ENCODE measurements at regions not wholly inside any gene's neighbourhood (a gene's known extent, or its start where the extent isn't known, plus 50 kb on each side); places are given as distances from the start of the nearest gene placed in this dataset.

DNA sequence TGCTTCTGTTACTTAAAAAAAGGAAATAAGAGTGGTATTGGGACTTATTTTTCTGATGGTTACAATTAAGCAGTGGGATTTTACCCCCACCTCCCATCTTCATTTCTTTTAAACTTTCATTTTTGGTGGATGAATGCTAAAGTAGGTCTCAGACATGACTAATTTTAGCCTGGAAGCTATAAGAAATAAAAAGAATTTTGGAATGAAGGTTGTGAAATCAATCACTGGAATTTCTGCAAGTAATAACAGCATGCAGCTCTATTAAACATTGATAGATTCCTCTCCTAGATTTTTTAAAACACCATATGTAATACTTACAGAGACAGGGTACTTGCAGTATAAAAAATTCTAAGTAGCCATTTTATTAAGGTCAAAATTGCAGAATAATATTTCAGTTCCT lies 164.2 kb upstream of the CLEC14A start:
- TF ChIP-seq, protein P1, sequence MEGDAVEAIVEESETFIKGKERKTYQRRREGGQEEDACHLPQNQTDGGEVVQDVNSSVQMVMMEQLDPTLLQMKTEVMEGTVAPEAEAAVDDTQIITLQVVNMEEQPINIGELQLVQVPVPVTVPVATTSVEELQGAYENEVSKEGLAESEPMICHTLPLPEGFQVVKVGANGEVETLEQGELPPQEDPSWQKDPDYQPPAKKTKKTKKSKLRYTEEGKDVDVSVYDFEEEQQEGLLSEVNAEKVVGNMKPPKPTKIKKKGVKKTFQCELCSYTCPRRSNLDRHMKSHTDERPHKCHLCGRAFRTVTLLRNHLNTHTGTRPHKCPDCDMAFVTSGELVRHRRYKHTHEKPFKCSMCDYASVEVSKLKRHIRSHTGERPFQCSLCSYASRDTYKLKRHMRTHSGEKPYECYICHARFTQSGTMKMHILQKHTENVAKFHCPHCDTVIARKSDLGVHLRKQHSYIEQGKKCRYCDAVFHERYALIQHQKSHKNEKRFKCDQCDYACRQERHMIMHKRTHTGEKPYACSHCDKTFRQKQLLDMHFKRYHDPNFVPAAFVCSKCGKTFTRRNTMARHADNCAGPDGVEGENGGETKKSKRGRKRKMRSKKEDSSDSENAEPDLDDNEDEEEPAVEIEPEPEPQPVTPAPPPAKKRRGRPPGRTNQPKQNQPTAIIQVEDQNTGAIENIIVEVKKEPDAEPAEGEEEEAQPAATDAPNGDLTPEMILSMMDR (IDR thresholded peaks at IDR 0.05; ENCODE audit: extremely low read depth, insufficient read depth, missing control alignments): no peak
- no peak for DNase-seq (ENCODE audit: low spot score)
- in situ Hi-C loops (cut with MboI; ENCODE audit: low pct_unique_long_range_greater_than_20kb, low sequenced_read_pairs, unreplicated experiment): no loop called here

DNA sequence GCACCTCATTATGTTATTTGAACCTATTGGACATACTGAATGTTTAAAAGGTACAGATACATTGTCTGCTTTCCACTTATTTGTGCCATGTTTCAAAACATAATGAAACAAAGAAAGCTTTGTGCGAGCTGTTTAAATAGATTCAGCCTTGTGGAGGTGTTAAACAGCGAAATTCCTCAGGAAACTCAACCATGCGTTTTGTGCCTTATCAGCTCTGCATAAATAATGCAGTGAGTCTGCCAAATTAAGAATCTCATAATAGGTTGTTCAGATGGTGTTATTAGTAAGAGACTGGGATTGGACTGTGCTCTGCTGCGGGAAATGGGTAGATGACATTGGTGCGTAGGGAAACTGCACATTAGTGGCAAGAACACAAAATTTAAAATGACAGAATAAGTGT lies 163.7 kb upstream of the CLEC14A start:
- in situ Hi-C loops (cut with MboI; ENCODE audit: low pct_unique_long_range_greater_than_20kb, low sequenced_read_pairs, unreplicated experiment): no loop called here
- DNase-seq (ENCODE audit: low spot score): no peak
- TF ChIP-seq, protein P1 (IDR thresholded peaks at IDR 0.05; ENCODE audit: extremely low read depth, insufficient read depth, missing control alignments): no peak

DNA sequence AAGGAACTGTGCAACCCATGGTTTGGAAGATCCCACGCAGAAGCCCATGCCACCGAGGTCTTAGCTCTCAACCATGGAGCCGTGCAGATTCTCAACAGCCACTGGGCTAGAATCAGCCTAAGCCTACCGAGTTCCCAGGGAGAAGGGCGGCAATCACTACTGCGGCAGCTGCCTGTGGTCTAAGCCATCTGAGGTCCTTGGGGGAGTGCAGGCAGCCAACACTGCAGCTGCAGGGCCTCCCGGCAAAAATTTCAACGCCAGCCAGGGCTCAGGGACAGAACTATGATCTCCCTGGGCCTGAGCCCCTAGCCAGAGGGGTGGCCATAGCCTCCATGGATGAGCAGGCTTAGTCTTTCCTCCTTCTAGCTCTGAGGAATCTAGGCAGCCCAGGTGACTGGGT lies 156.8 kb upstream of the CLEC14A start:
- DNase-seq (ENCODE audit: low spot score): no peak
- in situ Hi-C loops (cut with MboI; ENCODE audit: low pct_unique_long_range_greater_than_20kb, low sequenced_read_pairs, unreplicated experiment): no loop called here
- TF ChIP-seq, protein P1 (IDR thresholded peaks at IDR 0.05; ENCODE audit: extremely low read depth, insufficient read depth, missing control alignments): no peak

DNA sequence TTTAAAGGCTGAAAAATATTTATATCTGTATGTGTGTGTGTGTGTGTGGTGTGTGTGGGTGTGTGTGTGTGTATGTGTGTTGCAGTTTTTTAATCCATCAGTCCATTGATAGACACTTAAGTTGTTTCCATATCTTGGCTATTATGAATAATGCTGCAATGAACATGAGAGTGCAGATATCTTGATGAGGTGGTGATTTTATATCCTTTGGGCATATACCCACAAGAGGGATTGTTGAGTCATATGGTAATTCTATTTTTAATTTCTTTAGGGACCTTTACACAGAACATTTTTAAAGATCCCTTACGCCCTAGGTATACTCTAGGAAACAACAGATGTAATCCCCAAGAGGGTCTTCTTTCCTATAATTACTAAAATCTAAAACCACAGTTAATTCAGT lies 154.5 kb upstream of the CLEC14A start:
- in situ Hi-C loops (cut with MboI; ENCODE audit: low pct_unique_long_range_greater_than_20kb, low sequenced_read_pairs, unreplicated experiment): no loop called here
- TF ChIP-seq, protein P1 (IDR thresholded peaks at IDR 0.05; ENCODE audit: extremely low read depth, insufficient read depth, missing control alignments): no peak
- DNase-seq (ENCODE audit: low spot score): no peak

DNA sequence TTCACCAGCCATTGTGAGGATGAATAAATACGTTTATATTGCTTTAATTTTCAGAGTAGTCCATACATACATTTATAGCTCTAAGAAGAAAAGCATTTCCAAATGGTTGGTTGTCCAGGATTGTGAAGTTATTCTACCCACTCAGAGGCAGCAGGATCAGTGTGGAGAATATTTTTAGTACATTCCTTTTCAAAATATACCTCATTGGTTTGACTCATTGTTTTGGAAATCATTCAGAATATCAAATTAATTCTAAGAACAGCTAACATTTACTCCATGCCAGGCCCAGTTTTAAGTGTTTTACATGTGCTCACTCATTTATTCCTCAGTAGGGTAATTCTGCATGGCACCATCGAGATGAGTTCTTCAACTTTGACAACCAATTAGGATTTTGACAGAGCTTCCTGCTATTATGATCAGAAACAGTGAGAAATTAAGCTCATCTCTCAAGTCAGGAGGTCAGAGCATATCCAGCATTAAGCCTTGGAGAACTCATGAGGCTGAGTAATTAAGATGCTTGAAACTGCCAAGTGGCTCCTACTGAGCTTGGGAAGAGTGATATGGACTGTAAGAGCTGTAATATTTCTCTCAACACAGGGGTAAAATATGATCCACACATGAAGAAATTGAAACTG lies 153.3 kb upstream of the CLEC14A start:
- in situ Hi-C loops (cut with MboI; ENCODE audit: low pct_unique_long_range_greater_than_20kb, low sequenced_read_pairs, unreplicated experiment): no loop called here
- DNase-seq (ENCODE audit: low spot score): no peak
- TF ChIP-seq, protein P1 (IDR thresholded peaks at IDR 0.05; ENCODE audit: extremely low read depth, insufficient read depth, missing control alignments): no peak

DNA sequence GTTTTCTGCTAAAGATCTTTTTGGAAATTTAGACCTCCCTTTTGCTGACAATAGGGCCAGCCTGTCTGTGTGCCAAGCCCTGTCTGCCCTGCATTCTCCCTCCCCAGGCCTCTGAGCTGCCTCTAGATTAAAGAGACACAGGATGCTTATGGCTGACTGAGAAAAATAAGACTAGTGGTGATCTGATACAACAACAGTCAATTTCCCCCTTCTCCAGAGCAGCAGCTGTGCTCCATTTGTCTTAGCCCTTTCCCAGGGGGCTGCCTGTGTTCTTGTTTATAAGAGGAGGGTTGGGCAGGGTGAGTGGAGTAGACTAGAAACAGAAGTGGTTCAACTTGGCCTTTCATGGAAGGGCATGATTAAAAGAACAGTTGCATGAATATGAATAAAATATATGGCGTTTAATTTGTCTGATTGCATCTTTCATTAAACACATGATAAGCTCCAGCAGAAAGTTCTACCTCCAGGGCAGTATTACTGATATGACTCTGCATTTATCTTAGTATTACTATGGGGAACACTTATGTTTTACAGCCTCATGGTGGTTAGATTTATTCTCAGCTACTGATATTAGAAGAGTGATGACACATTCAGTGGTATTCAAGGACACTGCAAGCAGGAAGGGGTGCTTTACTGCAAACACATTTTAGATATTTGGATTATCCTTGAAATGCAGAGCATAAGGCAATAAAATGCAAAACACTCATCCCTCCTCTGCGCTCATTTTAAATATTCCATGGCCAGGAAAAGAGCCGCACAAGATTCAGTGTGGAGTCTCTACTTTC lies 150.2 kb upstream of the CLEC14A start:
- DNase-seq (ENCODE audit: low spot score): no peak
- in situ Hi-C loops (cut with MboI; ENCODE audit: low pct_unique_long_range_greater_than_20kb, low sequenced_read_pairs, unreplicated experiment): no loop called here
- TF ChIP-seq, protein P1 (IDR thresholded peaks at IDR 0.05; ENCODE audit: extremely low read depth, insufficient read depth, missing control alignments): no peak
